ENCODE measurements at regions not wholly inside any gene's neighbourhood (a gene's known extent, or its start where the extent isn't known, plus 50 kb on each side); places are given as distances from the start of the nearest gene placed in this dataset.

DNA sequence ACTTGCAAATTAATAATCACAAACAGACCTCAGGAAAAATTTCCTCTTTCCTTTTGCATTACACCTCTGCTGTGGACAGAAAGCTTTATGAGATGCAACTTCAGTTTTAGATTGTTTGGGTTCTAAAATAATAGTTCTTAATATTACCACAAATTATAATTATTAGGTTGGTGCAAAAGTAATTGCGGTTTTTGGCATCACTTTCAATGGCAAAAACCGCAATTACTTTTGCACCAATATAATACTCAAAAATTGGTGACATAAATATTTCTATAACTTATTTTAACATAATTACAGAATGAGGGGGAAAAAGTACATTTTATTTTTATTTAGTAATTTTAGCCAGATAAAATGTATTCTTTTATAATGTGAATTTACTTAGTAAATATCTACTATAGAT lies 804.4 kb upstream of the FAM98A start:
- TF ChIP-seq HCFC1 (IDR thresholded peaks at IDR 0.05; ENCODE audit: low read length) (no peak), CTCF (IDR thresholded peaks at IDR 0.05 in 2 of 3, conservative IDR thresholded peaks at IDR 0.05 in 1 of 3; ENCODE audit: control insufficient read depth in 2 of 3, extremely low read depth in 1 of 3, insufficient read depth in 1 of 3, low read depth in 3 of 3, low read length in 3 of 3) (no peak), EP300 (IDR thresholded peaks at IDR 0.05; ENCODE audit: borderline replicate concordance in 1 of 2, control insufficient read depth in 1 of 2, low read depth in 2 of 2, low read length in 2 of 2) (no peak), YY1 (IDR thresholded peaks at IDR 0.05; ENCODE audit: low read depth, low read length) (no peak), SIX5 (IDR thresholded peaks at IDR 0.05; ENCODE audit: low read depth, low read length, severe bottlenecking) (no peak), MYC (IDR thresholded peaks at IDR 0.05; ENCODE audit: insufficient read depth, insufficient read length, insufficient replicate concordance, low read length, severe bottlenecking) (no peak)
- TF ChIP-seq, protein P1, sequence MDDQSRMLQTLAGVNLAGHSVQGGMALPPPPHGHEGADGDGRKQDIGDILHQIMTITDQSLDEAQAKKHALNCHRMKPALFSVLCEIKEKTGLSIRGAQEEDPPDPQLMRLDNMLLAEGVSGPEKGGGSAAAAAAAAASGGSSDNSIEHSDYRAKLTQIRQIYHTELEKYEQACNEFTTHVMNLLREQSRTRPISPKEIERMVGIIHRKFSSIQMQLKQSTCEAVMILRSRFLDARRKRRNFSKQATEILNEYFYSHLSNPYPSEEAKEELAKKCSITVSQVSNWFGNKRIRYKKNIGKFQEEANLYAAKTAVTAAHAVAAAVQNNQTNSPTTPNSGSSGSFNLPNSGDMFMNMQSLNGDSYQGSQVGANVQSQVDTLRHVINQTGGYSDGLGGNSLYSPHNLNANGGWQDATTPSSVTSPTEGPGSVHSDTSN (IDR thresholded peaks at IDR 0.05; ENCODE audit: insufficient replicate concordance, low read depth, low read length) = no peak
- TF ChIP-seq, protein P2, sequence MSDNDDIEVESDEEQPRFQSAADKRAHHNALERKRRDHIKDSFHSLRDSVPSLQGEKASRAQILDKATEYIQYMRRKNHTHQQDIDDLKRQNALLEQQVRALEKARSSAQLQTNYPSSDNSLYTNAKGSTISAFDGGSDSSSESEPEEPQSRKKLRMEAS (IDR thresholded peaks at IDR 0.05; ENCODE audit: low read depth, low read length) = no peak

All from GM12878 (cell line).